ENCODE measurements at regions not wholly inside any gene's neighbourhood (a gene's known extent, or its start where the extent isn't known, plus 50 kb on each side); places are given as distances from the start of the nearest gene placed in this dataset.
A peak's percentile ranks its signal among the peaks of the same experiment; 100 is the strongest.

DNA sequence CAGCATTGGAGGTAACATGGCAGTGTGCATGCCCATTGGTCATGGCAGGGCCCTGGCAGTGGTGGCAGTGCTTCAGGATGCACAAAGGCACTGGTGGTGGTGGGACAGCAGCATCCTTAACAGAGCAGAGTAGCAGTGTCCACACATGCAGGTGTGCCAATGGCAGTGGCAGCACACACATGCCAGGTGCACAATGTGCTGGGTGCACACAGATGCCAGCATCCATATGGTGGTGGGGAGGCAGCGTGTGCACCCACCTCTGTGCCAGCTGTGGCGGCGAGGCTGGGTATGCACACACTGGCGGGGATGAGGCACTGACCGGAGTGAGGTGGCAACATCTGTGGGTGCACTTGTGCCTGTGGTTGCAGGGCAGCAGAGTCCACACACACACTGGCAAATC, 150.6 kb downstream of the SI start:
- no peak overlapping the region for H4K8ac ChIP-seq (ENCODE audit: low read length)

DNA sequence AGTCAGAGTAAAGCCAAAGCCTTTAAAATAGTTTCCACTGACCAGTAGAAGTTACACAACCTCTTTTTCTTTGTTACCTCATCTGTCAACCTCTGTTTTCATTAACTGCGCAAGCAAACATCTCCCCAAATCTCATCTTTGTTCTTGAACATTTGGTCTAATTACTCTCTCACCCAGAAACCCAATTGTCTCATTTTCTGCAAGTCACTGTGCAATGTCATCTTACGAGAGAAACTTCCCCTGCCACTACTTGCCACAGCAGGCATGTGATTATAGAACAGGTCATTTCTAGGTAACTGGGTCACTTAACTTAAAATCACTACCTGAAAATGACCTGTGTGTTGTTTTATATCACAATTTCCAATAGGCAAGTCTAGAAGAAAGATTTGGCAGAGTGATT, 159.4 kb downstream of the SI start:
- Histone ChIP-seq H3K9ac (ENCODE audit: low read length) (no peak overlapping the region), H2BK12ac (ENCODE audit: low read length in 2 of 2) (no peak overlapping the region), H3K27me3 (ENCODE audit: control insufficient read depth in 1 of 2, insufficient read depth in 1 of 2, low read length in 2 of 2) (no peaks in the 10 kb centered on the region), H4K8ac (ENCODE audit: low read length) (no peak overlapping the region), H3K4ac (ENCODE audit: low read depth in 1 of 2, low read length in 2 of 2) (no peak overlapping the region), H3K23ac (ENCODE audit: low read length in 2 of 2) (no peak overlapping the region), H2AK5ac (ENCODE audit: low read length, severe bottlenecking) (no peak overlapping the region), H3K14ac (ENCODE audit: low read length in 2 of 2) (no peak overlapping the region), H3K18ac (ENCODE audit: low read depth in 1 of 2, low read length in 2 of 2) (no peak overlapping the region), H3K79me1 (replicated peaks; ENCODE audit: low read length, poor library complexity, severe bottlenecking) (no peaks in the 10 kb centered on the region), H2BK5ac (ENCODE audit: low read depth, low read length, poor library complexity, severe bottlenecking) (no peak overlapping the region), H3K9me3 (ENCODE audit: control insufficient read depth, low read length) (peaks cover 5% of the 10 kb centered on the region), H4K91ac (ENCODE audit: low read length) (no peak overlapping the region), H2BK120ac (ENCODE audit: low read depth, low read length) (no peak overlapping the region), H3K4me3 (ENCODE audit: insufficient read depth in 1 of 2, low read depth in 1 of 2, low read length in 2 of 2) (no peak overlapping the region), H2BK15ac (ENCODE audit: low read depth, poor library complexity, severe bottlenecking) (no peak overlapping the region), H3K36me3 (ENCODE audit: control insufficient read depth in 1 of 2, insufficient read depth in 2 of 2, low read depth in 1 of 2, low read length in 2 of 2) (no peaks in the 10 kb centered on the region), H3K4me1 (ENCODE audit: control insufficient read depth, insufficient read depth, low read depth, low read length) (no peaks in the 10 kb centered on the region), H2AFZ (ENCODE audit: low read depth, low read length) (no peak overlapping the region), H3K27ac (ENCODE audit: low read length, poor library complexity, severe bottlenecking) (no peak overlapping the region), H3K4me2 (ENCODE audit: low read length, poor library complexity, severe bottlenecking) (no peak overlapping the region)
- 98% methylated on average over 1 of the region's 2 CpGs for WGBS
- DNase-seq, result no peak

More for the DNA sequence above, 150.6 kb downstream of the SI start:
- 96% methylated on average over 5 of the region's 5 CpGs for WGBS
- Histone ChIP-seq H3K4me3 (ENCODE audit: insufficient read depth in 1 of 2, low read depth in 1 of 2, low read length in 2 of 2) (no peak overlapping the region), H3K79me1 (replicated peaks; ENCODE audit: low read length, poor library complexity, severe bottlenecking) (no peaks in the 10 kb centered on the region), H3K36me3 (ENCODE audit: control insufficient read depth in 1 of 2, insufficient read depth in 2 of 2, low read depth in 1 of 2, low read length in 2 of 2) (peaks cover 0 to 3% of the 10 kb centered on the region in 2 experiments), H3K4me2 (ENCODE audit: low read length, poor library complexity, severe bottlenecking) (no peak overlapping the region), H4K91ac (ENCODE audit: low read length) (peak overlapping the region; percentile 45), H2BK12ac (ENCODE audit: low read length in 2 of 2) (no peak overlapping the region), H2BK120ac (ENCODE audit: low read depth, low read length) (no peak overlapping the region), H3K9ac (ENCODE audit: low read length) (no peak overlapping the region), H2BK5ac (ENCODE audit: low read depth, low read length, poor library complexity, severe bottlenecking) (no peak overlapping the region), H2AK5ac (ENCODE audit: low read length, severe bottlenecking) (no peak overlapping the region), H3K14ac (ENCODE audit: low read length in 2 of 2) (peak overlapping the region in 1 of 2 experiments; percentile 58), H3K4me1 (ENCODE audit: control insufficient read depth, insufficient read depth, low read depth, low read length) (no peaks in the 10 kb centered on the region), H2BK15ac (ENCODE audit: low read depth, poor library complexity, severe bottlenecking) (no peak overlapping the region), H3K27ac (ENCODE audit: low read length, poor library complexity, severe bottlenecking) (no peak overlapping the region), H3K9me3 (ENCODE audit: control insufficient read depth, low read length) (peaks cover 14% of the 10 kb centered on the region), H3K18ac (ENCODE audit: low read depth in 1 of 2, low read length in 2 of 2) (no peak overlapping the region), H2AFZ (ENCODE audit: low read depth, low read length) (no peak overlapping the region), H3K27me3 (ENCODE audit: control insufficient read depth in 1 of 2, insufficient read depth in 1 of 2, low read length in 2 of 2) (no peaks in the 10 kb centered on the region), H3K23ac (ENCODE audit: low read length in 2 of 2) (no peak overlapping the region), H3K4ac (ENCODE audit: low read depth in 1 of 2, low read length in 2 of 2) (peak overlapping the region in 1 of 2 experiments; percentile 54)
- no peak for DNase-seq

- Histone ChIP-seq H2BK120ac (ENCODE audit: low read depth, low read length) (no peak overlapping the region), H3K4ac (ENCODE audit: low read depth in 1 of 2, low read length in 2 of 2) (no peak overlapping the region), H2BK5ac (ENCODE audit: low read depth, low read length, poor library complexity, severe bottlenecking) (no peak overlapping the region), H4K91ac (ENCODE audit: low read length) (no peak overlapping the region), H3K79me1 (replicated peaks; ENCODE audit: low read length, poor library complexity, severe bottlenecking) (no peaks in the 10 kb centered on the region), H3K18ac (ENCODE audit: low read depth in 1 of 2, low read length in 2 of 2) (no peak overlapping the region), H3K23ac (ENCODE audit: low read length in 2 of 2) (no peak overlapping the region), H2AK5ac (ENCODE audit: low read length, severe bottlenecking) (no peak overlapping the region), H3K27me3 (ENCODE audit: control insufficient read depth in 1 of 2, insufficient read depth in 1 of 2, low read length in 2 of 2) (no peaks in the 10 kb centered on the region), H3K4me3 (ENCODE audit: insufficient read depth in 1 of 2, low read depth in 1 of 2, low read length in 2 of 2) (no peak overlapping the region), H3K9me3 (ENCODE audit: control insufficient read depth, low read length) (peaks cover 10% of the 10 kb centered on the region), H4K8ac (ENCODE audit: low read length) (no peak overlapping the region), H2BK15ac (ENCODE audit: low read depth, poor library complexity, severe bottlenecking) (no peak overlapping the region), H3K36me3 (ENCODE audit: control insufficient read depth in 1 of 2, insufficient read depth in 2 of 2, low read depth in 1 of 2, low read length in 2 of 2) (no peaks in the 10 kb centered on the region), H3K14ac (ENCODE audit: low read length in 2 of 2) (no peak overlapping the region), H2BK12ac (ENCODE audit: low read length in 2 of 2) (no peak overlapping the region), H3K4me2 (ENCODE audit: low read length, poor library complexity, severe bottlenecking) (no peak overlapping the region), H3K4me1 (ENCODE audit: control insufficient read depth, insufficient read depth, low read depth, low read length) (no peaks in the 10 kb centered on the region), H3K27ac (ENCODE audit: low read length, poor library complexity, severe bottlenecking) (no peak overlapping the region), H2AFZ (ENCODE audit: low read depth, low read length) (no peak overlapping the region), H3K9ac (ENCODE audit: low read length) (no peak overlapping the region)
- DNase-seq, result no peak
- WGBS, result 93% methylated on average over 2 of the region's 2 CpGs
Measured at GRCh38 chr3:164912916-164913315, 165.4 kb downstream of the SI start.

DNA sequence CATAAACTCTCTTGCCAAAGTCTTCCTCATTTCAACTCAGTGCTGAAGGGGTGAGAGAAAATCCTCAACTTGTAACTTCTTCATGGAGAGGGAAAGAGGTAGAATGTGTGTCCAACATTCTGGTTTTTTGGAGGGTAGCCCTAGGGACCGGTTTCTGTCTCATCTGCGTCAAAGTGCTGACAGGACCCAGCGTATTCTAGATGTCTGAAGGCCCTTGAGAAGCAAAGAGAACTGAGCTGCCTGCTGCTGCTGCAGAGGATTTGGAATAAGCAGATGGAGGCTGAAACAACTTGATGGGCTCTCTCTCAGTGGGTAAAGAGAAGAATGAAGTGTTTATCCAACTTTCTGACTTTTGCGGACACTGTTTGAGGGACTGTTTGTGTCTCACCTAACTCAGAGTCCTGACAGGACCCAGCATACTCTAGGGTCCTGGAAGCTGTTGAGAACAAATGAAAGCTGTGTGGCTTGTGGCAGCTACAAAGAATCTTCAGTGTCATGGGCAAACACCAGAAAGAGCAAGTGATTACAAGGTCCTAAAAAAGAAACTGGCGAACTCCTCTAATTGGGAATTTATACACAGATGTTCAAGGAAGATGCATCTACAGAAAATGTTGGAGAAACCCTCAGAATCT, 174.4 kb downstream of the SI start:
- H3K27me3 ChIP-seq (ENCODE audit: control insufficient read depth in 1 of 2, insufficient read depth in 1 of 2, low read length in 2 of 2), result no peaks in the 10 kb centered on the region
- no peak overlapping the region for H3K4ac ChIP-seq (ENCODE audit: low read depth in 1 of 2, low read length in 2 of 2)
- H2BK15ac ChIP-seq (ENCODE audit: low read depth, poor library complexity, severe bottlenecking), result no peak overlapping the region
- no peak overlapping the region for H4K91ac ChIP-seq (ENCODE audit: low read length)
- H3K36me3 ChIP-seq (ENCODE audit: control insufficient read depth in 1 of 2, insufficient read depth in 2 of 2, low read depth in 1 of 2, low read length in 2 of 2), result no peaks in the 10 kb centered on the region
- no peak overlapping the region for H3K18ac ChIP-seq (ENCODE audit: low read depth in 1 of 2, low read length in 2 of 2)
- H2AFZ ChIP-seq (ENCODE audit: low read depth, low read length), result no peak overlapping the region
- H3K9ac ChIP-seq (ENCODE audit: low read length), result no peak overlapping the region
- no peak overlapping the region for H2AK5ac ChIP-seq (ENCODE audit: low read length, severe bottlenecking)
- no peak overlapping the region for H2BK12ac ChIP-seq (ENCODE audit: low read length in 2 of 2)
- H3K9me3 ChIP-seq (ENCODE audit: control insufficient read depth, low read length), result no peaks in the 10 kb centered on the region
- H4K8ac ChIP-seq (ENCODE audit: low read length), result no peak overlapping the region
- no peak overlapping the region for H3K27ac ChIP-seq (ENCODE audit: low read length, poor library complexity, severe bottlenecking)
- no peak overlapping the region for H3K4me3 ChIP-seq (ENCODE audit: insufficient read depth in 1 of 2, low read depth in 1 of 2, low read length in 2 of 2)
- no peak for DNase-seq
- H2BK5ac ChIP-seq (ENCODE audit: low read depth, low read length, poor library complexity, severe bottlenecking), result no peak overlapping the region
- no peaks in the 10 kb centered on the region for H3K4me1 ChIP-seq (ENCODE audit: control insufficient read depth, insufficient read depth, low read depth, low read length)
- no peaks in the 10 kb centered on the region for H3K79me1 ChIP-seq (replicated peaks; ENCODE audit: low read length, poor library complexity, severe bottlenecking)
- no peak overlapping the region for H3K14ac ChIP-seq (ENCODE audit: low read length in 2 of 2)
- no peak overlapping the region for H2BK120ac ChIP-seq (ENCODE audit: low read depth, low read length)
- no peak overlapping the region for H3K4me2 ChIP-seq (ENCODE audit: low read length, poor library complexity, severe bottlenecking)
- no peak overlapping the region for H3K23ac ChIP-seq (ENCODE audit: low read length in 2 of 2)
- 83% methylated on average over 5 of the region's 5 CpGs for WGBS

All from mesenchymal stem cell (in vitro differentiated cells and primary cell).